GM21717 (cell line): ENCODE measurements at regions not wholly inside any gene's neighbourhood (a gene's known extent, or its start where the extent isn't known, plus 50 kb on each side); places are given as distances from the start of the nearest gene placed in this dataset.

Source experiments
- ATAC-seq: cut with Tn5 transposase; IDR thresholded peaks from one replicate; pipeline ENCODE4 v1.9.1; 2021; ENCODE audit warnings: mild to moderate bottlenecking, moderate library complexity; ENCODE audit not compliant: unreplicated experiment

- no peak for ATAC-seq
Observed at GRCh38 chr4:79034544-79034943, 95.3 kb upstream of the PAQR3 start.

DNA sequence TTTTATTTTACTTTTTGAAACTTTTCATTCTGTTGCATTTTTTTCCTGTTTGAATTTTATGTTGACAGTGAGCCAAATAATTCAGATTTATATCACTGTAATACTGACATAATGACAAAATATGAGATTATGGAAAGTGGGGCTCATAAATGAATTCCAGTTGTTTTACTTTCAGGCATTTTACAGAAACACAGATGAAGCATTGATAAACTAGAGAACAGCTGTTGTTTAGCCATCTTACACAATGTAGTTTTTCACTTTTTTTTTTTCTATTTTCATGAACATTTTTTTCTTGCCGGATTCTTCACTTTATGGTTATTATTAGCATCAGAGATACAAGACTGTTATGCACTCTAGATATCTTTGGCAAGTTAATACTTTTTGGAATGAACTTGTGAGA lies 91.7 kb upstream of the PAQR3 start:
- no peak for ATAC-seq

- no peak for ATAC-seq
Observed at GRCh38 chr4:79027656-79028055, 88.4 kb upstream of the PAQR3 start.

DNA sequence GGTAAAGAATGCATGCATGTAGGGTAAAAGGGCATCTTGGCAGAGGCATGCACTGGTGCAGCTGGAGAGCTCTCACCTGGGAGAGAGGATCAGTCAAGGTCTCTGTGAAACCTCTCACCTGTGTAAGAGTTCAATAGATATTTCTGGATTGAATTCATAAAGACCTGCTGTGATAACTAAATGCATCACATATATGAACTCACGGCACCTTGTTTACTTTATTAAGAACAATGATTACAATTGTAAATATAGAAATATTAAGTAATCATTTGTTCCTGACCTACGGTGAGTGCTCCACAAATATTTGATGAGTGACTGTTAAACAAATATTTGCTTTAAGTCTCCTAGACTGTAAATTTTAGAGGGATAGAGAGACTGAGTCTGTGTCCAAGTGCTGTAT lies 85.9 kb upstream of the PAQR3 start:
- ATAC-seq: no peak

DNA sequence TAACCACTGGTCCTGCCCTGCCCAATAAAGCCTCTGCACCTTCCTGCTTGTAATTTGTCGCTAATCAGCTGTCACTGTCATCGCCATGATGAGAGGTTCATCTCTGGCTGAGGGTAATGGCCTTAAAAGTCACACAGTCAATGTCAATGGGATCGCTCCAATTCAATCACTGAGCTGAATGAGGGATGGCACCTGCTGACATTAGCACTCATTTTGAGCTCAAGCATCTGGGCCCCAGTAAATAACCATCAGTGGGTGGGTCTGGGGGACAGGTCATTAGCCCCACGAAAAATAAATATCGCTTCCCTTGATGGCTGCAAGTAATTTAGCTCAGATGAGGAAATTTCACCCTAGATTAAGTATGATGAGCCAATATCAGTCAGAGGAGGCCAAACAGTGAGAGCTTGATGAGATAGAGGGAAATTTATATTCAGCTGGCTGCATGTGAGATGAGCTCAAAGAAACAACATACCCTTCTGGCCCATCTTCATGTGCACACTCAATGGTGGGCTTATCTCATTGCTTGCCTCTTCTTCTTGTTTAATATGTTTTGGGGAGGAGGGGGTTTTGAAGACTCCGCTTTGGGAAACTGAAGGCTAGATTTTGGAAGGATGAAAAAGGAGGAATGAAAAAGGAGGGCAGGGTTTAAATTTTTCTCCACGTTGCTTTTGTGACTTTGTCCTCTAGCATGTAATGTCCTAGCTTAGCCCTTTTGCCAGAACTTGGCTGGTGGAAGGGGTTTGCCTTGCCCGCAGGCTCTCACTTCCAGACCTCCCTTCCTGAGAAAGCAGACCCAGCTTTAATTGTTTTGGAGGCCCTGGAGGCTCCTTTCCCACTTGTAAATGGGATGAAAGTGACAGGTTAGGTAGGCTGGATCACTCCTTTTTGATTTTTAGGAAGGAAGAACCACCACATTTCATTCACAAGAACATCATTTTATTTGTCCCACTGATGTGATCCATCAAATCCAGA lies 84.8 kb upstream of the PAQR3 start:
- ATAC-seq: no peak

DNA sequence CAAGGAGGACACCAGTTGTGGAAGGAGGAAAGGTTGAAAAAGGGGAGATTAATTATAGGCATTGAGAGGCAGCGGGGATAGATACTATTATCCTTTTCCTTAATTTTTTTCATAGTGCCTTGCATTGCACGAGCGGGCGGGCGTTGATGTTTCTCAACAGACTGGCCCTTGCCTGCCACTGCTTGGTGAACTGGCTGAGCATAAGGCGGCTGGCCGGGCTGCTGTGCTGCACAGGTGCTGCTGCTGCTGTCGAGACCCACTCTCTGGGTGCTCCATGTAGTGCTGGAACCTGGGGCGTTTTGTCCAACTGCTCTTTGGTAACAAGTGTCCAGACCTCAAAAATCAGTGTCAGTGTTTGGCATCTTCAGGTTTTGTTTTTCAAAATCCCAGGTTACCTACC lies 83.3 kb upstream of the PAQR3 start:
- ATAC-seq: no peak

- ATAC-seq: no peak
Observed at GRCh38 chr4:79017481-79017880, 78.2 kb upstream of the PAQR3 start.

- ATAC-seq: no peak
Observed at GRCh38 chr4:79016878-79017277, 77.6 kb upstream of the PAQR3 start.

GRCh38 chr4:79015411-79015810 lies 76.2 kb upstream of the PAQR3 start:
- no peak for ATAC-seq

DNA sequence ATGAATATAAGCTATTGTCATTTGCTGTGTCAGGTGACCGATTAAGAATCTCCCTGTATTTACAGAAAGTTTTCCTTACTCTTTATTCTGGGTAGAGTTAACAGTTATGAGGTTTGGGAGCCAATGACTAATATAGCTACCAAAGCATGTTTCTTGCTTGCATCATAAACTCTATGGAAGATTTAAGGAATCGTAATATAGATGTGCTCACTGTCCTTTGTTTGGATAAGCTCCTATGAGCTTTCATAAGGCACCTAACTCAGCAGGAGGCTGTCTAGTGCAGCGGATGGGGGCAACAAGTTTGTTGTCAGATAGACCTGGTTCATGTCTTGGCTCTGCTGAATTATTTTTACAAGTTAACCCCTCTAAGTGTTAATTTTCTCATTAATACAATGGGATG lies 75.0 kb upstream of the PAQR3 start:
- ATAC-seq: no peak

DNA sequence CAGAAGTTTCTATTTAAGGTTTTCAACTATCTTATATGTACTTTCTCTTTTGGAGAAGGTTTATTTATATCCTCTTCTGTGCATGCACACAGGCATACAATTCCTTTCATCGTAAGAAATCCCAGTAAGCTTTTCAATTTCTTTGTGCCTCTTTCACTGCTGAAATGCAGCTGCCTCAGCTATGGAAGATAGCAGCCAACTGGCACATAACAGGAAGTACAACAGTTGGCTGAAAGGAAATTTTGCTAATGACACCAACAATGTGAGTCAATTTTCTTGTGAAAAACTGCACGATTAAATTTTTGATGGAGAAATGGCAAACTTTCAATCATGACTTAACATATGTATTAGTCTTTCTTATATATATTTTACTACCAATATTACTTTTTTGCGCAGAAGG lies 74.5 kb upstream of the PAQR3 start:
- no peak for ATAC-seq

GRCh38 chr4:78990938-78991810 lies 51.9 kb upstream of the PAQR3 start:
- no peak for ATAC-seq

- no peak for ATAC-seq
Observed at GRCh38 chr4:78989697-78990270, 50.5 kb upstream of the PAQR3 start.
